Ishikawa (cell line): ENCODE measurements at regions not wholly inside any gene's neighbourhood (a gene's known extent, or its start where the extent isn't known, plus 50 kb on each side); places are given as distances from the start of the nearest gene placed in this dataset.

Source experiments
- CEBPB ChIP-seq: IDR thresholded peaks from 2 replicates; pipeline ENCODE4 v1.6.1; 2012
- CREB1 ChIP-seq: IDR thresholded peaks from 2 replicates; pipeline ENCODE4 v1.6.1; 2012; ENCODE audit warnings: low read depth
- EGR1 ChIP-seq: IDR thresholded peaks from 2 replicates; pipeline ENCODE4 v1.6.1; 2012
- EP300 ChIP-seq: IDR thresholded peaks from 2 replicates; pipeline ENCODE4 v1.6.1; 2012; ENCODE audit warnings: borderline replicate concordance
- FOXM1 ChIP-seq: IDR thresholded peaks from 2 replicates; pipeline ENCODE4 v1.6.1; 2012; ENCODE audit warnings: low read depth, borderline replicate concordance
- NFIC ChIP-seq: IDR thresholded peaks from 2 replicates; pipeline ENCODE4 v1.6.1; 2012
- RAD21 ChIP-seq: IDR thresholded peaks from 2 replicates; pipeline ENCODE4 v1.6.1; 2012; ENCODE audit warnings: low read depth
- TCF12 ChIP-seq: IDR thresholded peaks from 2 replicates; pipeline ENCODE4 v1.6.1; 2012; ENCODE audit warnings: low read depth
- TEAD4 ChIP-seq: IDR thresholded peaks from 2 replicates; pipeline ENCODE4 v1.6.1; 2012
- ZBTB7A ChIP-seq: IDR thresholded peaks from 2 replicates; pipeline ENCODE4 v1.6.1; 2012; ENCODE audit warnings: low read depth
- TF ChIP-seq, protein P1 (sequence below): IDR thresholded peaks from 2 replicates; pipeline ENCODE4 v1.6.1; 2012
- TF ChIP-seq, protein P2 (sequence below): IDR thresholded peaks from 2 replicates; pipeline ENCODE4 v1.6.1; 2012; ENCODE audit warnings: low read depth, mild to moderate bottlenecking

- TF ChIP-seq TCF12 (no peak), ZBTB7A (no peak), CREB1 (no peak), EGR1 (no peak), CEBPB (no peak), TEAD4 (no peak), NFIC (no peak), RAD21 (no peak), EP300 (no peak), FOXM1 (no peak)
- TF ChIP-seq, protein P1, sequence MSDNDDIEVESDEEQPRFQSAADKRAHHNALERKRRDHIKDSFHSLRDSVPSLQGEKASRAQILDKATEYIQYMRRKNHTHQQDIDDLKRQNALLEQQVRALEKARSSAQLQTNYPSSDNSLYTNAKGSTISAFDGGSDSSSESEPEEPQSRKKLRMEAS: no peak
- TF ChIP-seq, protein P2, sequence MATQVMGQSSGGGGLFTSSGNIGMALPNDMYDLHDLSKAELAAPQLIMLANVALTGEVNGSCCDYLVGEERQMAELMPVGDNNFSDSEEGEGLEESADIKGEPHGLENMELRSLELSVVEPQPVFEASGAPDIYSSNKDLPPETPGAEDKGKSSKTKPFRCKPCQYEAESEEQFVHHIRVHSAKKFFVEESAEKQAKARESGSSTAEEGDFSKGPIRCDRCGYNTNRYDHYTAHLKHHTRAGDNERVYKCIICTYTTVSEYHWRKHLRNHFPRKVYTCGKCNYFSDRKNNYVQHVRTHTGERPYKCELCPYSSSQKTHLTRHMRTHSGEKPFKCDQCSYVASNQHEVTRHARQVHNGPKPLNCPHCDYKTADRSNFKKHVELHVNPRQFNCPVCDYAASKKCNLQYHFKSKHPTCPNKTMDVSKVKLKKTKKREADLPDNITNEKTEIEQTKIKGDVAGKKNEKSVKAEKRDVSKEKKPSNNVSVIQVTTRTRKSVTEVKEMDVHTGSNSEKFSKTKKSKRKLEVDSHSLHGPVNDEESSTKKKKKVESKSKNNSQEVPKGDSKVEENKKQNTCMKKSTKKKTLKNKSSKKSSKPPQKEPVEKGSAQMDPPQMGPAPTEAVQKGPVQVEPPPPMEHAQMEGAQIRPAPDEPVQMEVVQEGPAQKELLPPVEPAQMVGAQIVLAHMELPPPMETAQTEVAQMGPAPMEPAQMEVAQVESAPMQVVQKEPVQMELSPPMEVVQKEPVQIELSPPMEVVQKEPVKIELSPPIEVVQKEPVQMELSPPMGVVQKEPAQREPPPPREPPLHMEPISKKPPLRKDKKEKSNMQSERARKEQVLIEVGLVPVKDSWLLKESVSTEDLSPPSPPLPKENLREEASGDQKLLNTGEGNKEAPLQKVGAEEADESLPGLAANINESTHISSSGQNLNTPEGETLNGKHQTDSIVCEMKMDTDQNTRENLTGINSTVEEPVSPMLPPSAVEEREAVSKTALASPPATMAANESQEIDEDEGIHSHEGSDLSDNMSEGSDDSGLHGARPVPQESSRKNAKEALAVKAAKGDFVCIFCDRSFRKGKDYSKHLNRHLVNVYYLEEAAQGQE: no peak
Observed at GRCh38 chr2:40016151-40016885, 237.3 kb upstream of the THUMPD2 start.
